ENCODE measurements at regions not wholly inside any gene's neighbourhood (a gene's known extent, or its start where the extent isn't known, plus 50 kb on each side); places are given as distances from the start of the nearest gene placed in this dataset.

DNA sequence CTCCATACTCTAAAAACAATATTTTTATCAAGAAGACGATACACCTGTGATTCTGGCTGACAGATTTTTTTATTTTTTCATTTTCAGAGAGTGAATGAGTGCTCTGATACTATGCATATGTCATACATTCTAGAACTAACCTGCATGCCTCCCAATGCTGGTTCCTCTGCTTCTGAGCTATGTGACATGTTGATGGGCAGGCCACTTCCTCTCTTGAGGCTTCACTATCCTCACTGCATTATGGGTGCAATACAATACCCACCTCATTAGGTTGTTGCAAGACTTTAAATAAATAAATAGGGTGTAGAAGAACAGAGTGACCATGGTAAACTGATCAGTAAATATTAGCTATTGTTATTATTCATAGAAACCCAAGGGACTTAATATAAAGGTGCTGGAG is 408.3 kb downstream of the HNRNPD start:
- Histone ChIP-seq H3K9me3 (replicated peaks) (no peaks in the 10 kb centered on the region), H3K27ac (no peak overlapping the region), H3K27me3 (0 out of 2 replicates have a peak, but pooled peaks cover 4% of the 10 kb centered on the region), H3K4me1 (no peaks in the 10 kb centered on the region), H3K4me3 (no peak overlapping the region), H3K36me3 (no peaks in the 10 kb centered on the region)
- DNase-seq, result no peak

DNA sequence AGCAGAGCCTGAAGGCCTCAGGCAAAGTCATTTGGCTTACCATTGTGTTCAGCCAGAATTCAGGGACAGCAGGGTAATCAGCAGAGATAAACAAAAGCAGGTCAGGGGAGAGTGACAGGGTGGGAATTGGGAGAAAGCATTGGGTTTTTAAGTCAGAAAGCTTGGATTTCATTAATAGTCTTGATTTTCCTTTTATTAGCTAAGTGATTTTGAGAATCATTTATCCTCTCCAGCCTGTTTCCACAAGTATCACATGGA is 410.1 kb downstream of the HNRNPD start:
- no peaks in the 10 kb centered on the region for H3K36me3 ChIP-seq
- no peaks in the 10 kb centered on the region for H3K4me1 ChIP-seq
- no peak overlapping the region for H3K27ac ChIP-seq
- no peak for DNase-seq
- H3K4me3 ChIP-seq, result no peak overlapping the region
- H3K27me3 ChIP-seq, result 0 out of 2 replicates have a peak, but pooled peaks cover 4% of the 10 kb centered on the region
- H3K9me3 ChIP-seq (replicated peaks), result no peaks in the 10 kb centered on the region

DNA sequence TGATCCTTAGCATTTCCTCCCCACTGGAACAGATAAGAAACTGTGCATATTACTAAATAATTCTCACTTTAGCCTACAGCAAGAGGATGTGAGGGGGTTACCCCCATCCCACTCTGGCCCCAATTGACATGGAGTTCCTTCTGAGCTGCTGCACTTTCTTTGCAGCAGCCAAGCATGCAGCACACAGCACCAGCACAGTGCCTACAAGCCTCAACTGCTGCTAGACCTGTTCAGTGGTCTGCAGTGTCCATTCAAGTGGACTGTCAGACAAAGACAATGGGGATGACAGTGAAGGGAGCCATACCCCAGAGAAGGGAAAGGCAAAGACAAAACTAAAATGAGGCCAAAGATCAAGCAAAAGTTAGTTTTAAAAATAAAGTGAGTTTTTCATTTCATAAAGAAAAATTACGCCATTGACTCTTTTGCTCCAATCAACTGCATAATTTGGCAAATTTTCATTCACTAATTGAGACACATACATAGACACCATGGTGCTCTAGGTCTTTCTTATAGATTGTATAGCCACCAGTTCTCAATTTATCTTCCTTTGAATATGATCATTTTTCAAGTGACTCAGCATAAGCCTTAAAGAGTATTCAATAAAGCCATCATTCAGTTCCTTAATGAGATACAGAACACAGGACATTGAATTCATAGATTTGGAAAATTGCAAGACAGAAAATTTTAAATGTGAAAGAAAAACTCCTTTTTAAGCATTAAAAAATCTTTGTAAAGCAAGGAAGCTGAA is 410.6 kb downstream of the HNRNPD start:
- no peak for DNase-seq
- H3K4me3 ChIP-seq, result no peak overlapping the region
- no peaks in the 10 kb centered on the region for H3K36me3 ChIP-seq
- H3K27me3 ChIP-seq, result 0 out of 2 replicates have a peak, but pooled peaks cover 4% of the 10 kb centered on the region
- no peaks in the 10 kb centered on the region for H3K9me3 ChIP-seq (replicated peaks)
- H3K4me1 ChIP-seq, result no peaks in the 10 kb centered on the region
- no peak overlapping the region for H3K27ac ChIP-seq

DNA sequence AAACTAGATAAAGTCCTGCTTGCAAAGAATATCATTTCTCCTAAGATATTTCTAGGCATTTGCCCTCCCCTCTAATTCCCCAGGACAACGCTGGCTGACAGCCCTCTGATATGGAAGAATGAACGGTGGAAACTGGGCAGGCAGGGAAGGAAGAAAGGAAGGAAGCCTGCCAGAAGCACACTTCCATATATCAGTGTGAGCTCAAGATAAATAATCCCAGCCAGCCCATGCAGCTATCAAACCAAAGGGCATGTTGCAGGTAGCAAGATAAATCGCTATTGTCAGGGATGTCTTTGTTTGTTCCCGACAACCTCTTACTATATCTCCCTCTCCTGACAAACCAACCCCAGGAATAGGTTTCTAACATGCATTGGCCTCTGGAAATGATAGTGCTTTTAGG is 412.8 kb downstream of the HNRNPD start:
- Histone ChIP-seq H3K4me3 (no peak overlapping the region), H3K27ac (no peak overlapping the region), H3K9me3 (replicated peaks) (no peaks in the 10 kb centered on the region), H3K4me1 (no peaks in the 10 kb centered on the region), H3K36me3 (no peaks in the 10 kb centered on the region), H3K27me3 (no peaks in the 10 kb centered on the region; the same call in 1 of the 2 replicates)
- no peak for DNase-seq

DNA sequence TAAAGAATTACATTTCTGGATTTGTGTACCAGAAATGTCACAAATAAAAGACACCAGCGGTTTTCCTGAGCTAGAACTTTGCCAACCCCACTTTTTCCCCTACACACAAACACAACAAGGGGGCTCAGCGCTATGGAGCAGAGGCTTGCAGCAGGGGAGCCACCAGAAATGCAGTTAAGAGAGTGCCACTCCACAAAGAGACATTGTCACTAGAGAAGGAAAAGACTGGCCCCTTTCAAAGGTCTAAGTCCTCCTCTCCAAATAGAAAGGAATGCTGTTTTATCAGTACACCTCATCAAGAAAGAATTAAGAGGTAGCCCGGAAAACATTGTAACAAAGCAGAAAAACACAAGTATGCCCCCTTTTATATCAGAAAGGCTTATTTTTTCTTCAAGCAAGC is 419.5 kb downstream of the HNRNPD start:
- H3K4me3 ChIP-seq, result no peak overlapping the region
- no peaks in the 10 kb centered on the region for H3K36me3 ChIP-seq
- H3K9me3 ChIP-seq (replicated peaks), result no peaks in the 10 kb centered on the region
- no peak overlapping the region for H3K27ac ChIP-seq
- peaks cover 6% of the 10 kb centered on the region; the same call in 1 of the 2 replicates for H3K27me3 ChIP-seq
- DNase-seq, result no peak
- no peaks in the 10 kb centered on the region for H3K4me1 ChIP-seq

DNA sequence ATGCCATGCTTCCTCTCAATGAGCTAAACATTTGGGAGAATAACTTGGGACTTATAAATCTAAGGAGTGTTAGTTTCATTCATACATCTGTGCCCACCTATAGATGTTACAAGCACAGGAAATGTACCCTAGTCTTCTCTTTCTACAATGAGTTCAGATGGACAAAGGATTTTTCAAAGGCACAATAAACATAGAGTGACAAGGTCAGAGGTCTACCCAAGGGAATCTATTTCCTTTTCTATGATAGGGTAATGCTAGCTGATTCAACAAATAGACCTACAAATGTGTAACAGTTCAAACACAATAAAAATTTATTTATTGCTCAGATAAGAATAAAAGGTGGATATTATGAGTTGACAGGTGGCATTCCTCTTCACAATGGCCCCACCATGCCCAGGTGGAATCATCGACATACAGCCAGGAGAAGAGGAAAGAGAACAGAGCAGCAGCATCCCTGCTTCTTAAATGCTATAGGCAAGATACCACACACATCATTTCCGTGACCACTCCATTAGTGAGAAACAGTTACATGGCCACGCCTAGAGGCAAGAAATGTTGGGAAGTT is 421.8 kb downstream of the HNRNPD start:
- no peaks in the 10 kb centered on the region for H3K9me3 ChIP-seq (replicated peaks)
- H3K36me3 ChIP-seq, result no peaks in the 10 kb centered on the region
- no peak overlapping the region for H3K4me3 ChIP-seq
- no peak for DNase-seq
- no peak overlapping the region for H3K27ac ChIP-seq
- no peaks in the 10 kb centered on the region for H3K4me1 ChIP-seq
- peaks cover 6% of the 10 kb centered on the region; the same call in 1 of the 2 replicates for H3K27me3 ChIP-seq

DNA sequence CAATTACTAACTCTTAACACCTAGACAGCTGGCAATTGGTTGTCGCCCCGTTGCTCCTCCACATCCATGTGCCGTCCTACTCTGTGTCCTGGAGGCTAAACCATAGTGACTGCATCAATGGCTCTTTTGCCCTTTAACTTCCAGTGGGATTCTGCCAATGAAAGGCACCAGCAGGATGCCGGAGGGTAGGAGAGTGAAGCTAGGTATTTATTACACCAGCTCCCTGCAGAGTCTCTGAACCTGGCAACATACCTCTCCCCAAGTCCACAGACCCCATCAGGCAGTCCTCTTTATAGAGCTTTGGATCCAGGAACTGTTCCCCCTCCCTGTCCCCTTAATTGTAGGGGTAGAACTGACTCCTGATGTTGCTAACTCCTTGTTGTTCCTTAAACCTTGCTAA is 426.8 kb downstream of the HNRNPD start:
- H3K4me1 ChIP-seq, result no peaks in the 10 kb centered on the region
- H3K36me3 ChIP-seq, result no peaks in the 10 kb centered on the region
- no peaks in the 10 kb centered on the region for H3K9me3 ChIP-seq (replicated peaks)
- no peak overlapping the region for H3K4me3 ChIP-seq
- no peak for DNase-seq
- H3K27me3 ChIP-seq, result no peaks in the 10 kb centered on the region
- H3K27ac ChIP-seq, result no peak overlapping the region

DNA sequence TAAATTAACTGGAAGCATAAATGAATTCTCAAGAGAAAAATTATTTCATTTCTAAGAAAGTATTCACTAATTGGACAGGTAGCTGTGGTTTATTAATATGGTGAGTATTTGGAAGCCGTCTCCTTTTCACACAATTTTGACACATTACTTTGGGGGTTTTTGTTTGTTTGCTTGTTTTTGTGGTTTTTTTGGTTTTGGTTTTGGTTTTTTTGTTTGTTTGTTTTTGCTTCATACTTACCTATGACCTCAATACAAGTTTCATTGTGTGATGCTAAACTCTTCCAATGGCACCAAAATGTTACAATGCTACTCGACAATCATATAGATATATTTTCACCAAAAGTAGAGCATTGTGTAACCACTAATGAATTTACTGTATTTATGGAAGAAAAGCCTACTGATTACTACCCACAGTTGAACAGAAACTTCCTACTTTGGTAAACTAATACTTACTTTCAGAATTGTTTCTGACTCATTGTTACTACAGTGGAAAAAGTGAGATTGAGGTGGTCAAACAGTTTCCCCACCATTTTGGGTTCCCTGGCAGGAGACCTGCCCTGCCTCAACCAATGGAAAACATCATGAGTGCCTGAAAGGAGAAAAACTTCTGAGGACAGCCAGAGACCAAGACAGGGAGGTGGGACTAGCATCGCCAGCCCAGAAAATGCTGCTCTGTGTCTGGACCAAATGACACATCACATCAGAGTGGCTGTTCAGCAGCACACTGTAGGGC is 443.1 kb downstream of the HNRNPD start:
- DNase-seq, result no peak
- no peaks in the 10 kb centered on the region for H3K27me3 ChIP-seq

DNA sequence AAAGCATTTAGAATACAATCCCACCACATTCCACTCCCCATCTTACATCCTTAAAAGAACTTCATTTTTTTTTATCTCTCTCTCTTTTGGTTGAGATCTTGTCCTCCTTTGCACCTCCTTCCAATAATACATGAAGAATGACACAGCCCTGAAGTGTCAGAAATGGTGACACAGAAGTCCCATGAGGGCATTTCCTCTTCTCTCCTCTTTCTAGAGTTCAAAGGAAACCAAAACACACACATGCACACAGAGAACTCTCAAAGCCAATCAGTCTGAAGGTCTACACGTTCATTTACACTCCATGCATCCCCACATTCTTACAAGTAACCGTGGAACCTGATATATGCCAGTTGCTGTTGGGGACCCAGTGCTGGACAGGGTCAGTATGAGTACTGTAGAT is 450.7 kb downstream of the HNRNPD start:
- peaks cover 6% of the 10 kb centered on the region; the same call in 1 of the 2 replicates for H3K27me3 ChIP-seq
- no peak overlapping the region for H3K27ac ChIP-seq
- H3K36me3 ChIP-seq, result 0 out of 2 replicates have a peak, but pooled peaks cover 2% of the 10 kb centered on the region
- H3K9me3 ChIP-seq (replicated peaks), result no peaks in the 10 kb centered on the region
- no peak overlapping the region for H3K4me3 ChIP-seq
- no peaks in the 10 kb centered on the region for H3K4me1 ChIP-seq
- DNase-seq, result no peak

More for the DNA sequence above, 443.1 kb downstream of the HNRNPD start:
- Histone ChIP-seq H3K36me3 (no peaks in the 10 kb centered on the region), H3K9me3 (replicated peaks) (no peaks in the 10 kb centered on the region), H3K4me3 (no peak overlapping the region), H3K27ac (no peak overlapping the region), H3K4me1 (no peaks in the 10 kb centered on the region)

DNA sequence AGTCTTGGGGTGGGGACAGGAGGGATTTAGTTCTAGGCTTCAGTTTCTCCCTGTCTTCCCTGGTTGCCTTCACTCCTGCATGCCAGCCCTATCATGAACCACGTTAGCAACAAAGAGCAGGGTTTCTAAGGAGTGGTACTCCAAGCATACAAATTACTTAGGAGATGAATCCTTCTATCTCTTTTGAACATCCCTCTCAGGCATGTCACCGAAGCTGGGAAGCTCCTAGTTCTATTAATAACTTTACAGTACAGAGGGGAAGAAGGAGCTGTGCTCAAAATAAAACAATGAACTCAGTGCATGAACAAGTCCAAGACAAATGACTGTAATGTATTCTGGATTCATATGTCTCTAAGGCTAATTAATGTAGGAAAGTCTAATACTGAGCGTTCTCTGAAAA is 450.6 kb upstream of the RASGEF1B start:
- Histone ChIP-seq H3K36me3 (0 out of 2 replicates have a peak, but pooled peaks cover 2% of the 10 kb centered on the region), H3K27me3 (peaks cover 6% of the 10 kb centered on the region; the same call in 1 of the 2 replicates), H3K4me1 (no peaks in the 10 kb centered on the region), H3K4me3 (no peak overlapping the region), H3K9me3 (replicated peaks) (no peaks in the 10 kb centered on the region), H3K27ac (no peak overlapping the region)
- no peak for DNase-seq

DNA sequence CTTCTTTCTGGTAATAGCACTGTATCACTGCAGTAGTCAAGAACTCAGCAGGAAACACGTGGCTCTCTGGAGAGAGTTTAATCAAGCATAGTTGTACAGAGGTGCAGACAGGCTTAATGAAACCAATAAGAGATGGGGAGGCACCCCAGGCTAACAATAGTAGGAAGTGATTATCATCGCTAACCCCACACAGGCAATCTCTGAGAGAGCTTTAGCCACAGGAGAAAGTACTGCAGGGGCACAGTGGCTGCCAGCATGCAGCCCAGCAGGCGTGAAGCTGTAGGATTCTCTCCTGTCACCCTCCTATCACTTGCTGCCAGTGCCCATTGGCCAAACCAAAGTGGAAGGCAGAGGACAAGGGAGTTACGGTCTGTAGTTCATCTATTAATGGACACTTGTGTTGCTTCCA is 450.0 kb upstream of the RASGEF1B start:
- Histone ChIP-seq H3K4me1 (no peaks in the 10 kb centered on the region), H3K27me3 (peaks cover 6% of the 10 kb centered on the region; the same call in 1 of the 2 replicates), H3K27ac (no peak overlapping the region), H3K36me3 (0 out of 2 replicates have a peak, but pooled peaks cover 2% of the 10 kb centered on the region), H3K9me3 (replicated peaks) (no peaks in the 10 kb centered on the region), H3K4me3 (no peak overlapping the region)
- no peak for DNase-seq

DNA sequence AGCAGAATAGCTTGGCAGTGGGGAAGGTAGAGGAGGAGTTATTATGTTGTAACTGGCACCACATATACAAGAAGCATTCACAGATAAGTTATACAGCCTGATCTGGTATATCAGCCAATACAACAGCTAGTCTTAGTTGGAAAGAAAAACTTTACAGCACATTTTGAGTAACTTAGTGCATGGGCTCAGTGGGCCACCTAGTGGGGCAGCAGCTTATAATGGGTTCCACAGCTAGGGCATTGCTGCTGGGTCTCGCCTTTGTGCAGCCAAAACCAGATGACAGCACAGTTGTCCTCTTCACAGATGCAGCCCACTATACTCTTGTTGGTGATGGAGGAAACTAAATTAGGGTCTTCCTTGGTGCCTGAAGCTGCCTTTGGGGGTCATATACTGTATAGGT is 448.1 kb upstream of the RASGEF1B start:
- Histone ChIP-seq H3K4me1 (no peaks in the 10 kb centered on the region), H3K27ac (no peak overlapping the region), H3K9me3 (replicated peaks) (no peaks in the 10 kb centered on the region), H3K27me3 (peaks cover 6% of the 10 kb centered on the region; the same call in 1 of the 2 replicates), H3K4me3 (no peak overlapping the region), H3K36me3 (0 out of 2 replicates have a peak, but pooled peaks cover 2% of the 10 kb centered on the region)
- no peak for DNase-seq

DNA sequence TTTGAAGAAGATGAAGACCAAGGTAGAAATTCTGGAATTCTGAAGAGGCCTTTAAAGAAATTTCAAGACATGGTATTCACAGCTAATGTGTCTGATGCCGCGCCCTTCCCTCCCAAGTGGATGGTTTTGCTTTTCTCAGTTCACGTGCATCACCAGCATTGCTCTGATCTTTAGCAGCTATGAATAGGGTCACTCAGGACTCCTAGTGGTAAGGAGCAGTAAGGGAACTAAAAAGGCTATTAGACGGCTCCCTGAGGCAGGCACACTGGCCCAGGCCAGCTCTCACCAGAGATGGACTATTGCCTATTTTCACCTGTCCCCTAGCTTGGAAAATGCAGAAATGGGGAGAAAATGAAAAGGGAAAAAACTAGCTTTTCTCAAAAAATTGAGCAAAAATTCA is 447.5 kb upstream of the RASGEF1B start:
- H3K36me3 ChIP-seq, result 0 out of 2 replicates have a peak, but pooled peaks cover 2% of the 10 kb centered on the region
- DNase-seq, result peak in 1 of 2 experiments; percentile 31
- no peak overlapping the region for H3K4me3 ChIP-seq

DNA sequence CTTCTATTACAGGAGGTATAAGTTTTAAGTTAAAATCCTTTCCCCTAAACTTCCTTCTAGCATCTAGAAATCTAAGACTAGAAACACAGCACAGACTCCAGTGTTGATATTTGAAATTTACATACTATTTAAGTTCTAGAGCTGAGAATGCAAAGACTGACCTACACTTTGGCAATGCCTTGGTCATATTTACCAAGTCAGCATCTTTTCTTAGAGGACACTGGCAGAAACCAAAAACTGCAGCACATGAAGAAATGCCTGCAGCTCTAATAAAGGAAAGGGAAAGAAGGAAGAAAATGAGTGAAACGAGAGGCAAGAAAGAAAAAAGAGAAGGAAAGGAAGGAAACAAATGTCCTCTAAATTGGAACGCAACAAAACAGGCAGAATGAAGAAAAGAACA is 443.7 kb upstream of the RASGEF1B start:
- H3K4me1 ChIP-seq, result no peaks in the 10 kb centered on the region
- 0 out of 2 replicates have a peak, but pooled peaks cover 2% of the 10 kb centered on the region for H3K36me3 ChIP-seq
- DNase-seq, result no peak
- H3K4me3 ChIP-seq, result no peak overlapping the region
- no peak overlapping the region for H3K27ac ChIP-seq
- H3K9me3 ChIP-seq (replicated peaks), result no peaks in the 10 kb centered on the region
- H3K27me3 ChIP-seq, result 0 out of 2 replicates have a peak, but pooled peaks cover 6% of the 10 kb centered on the region

More for the DNA sequence above, 447.5 kb upstream of the RASGEF1B start:
- H3K27ac ChIP-seq, result no peak overlapping the region
- H3K4me1 ChIP-seq, result no peaks in the 10 kb centered on the region
- H3K27me3 ChIP-seq, result 0 out of 2 replicates have a peak, but pooled peaks cover 6% of the 10 kb centered on the region
- no peaks in the 10 kb centered on the region for H3K9me3 ChIP-seq (replicated peaks)

DNA sequence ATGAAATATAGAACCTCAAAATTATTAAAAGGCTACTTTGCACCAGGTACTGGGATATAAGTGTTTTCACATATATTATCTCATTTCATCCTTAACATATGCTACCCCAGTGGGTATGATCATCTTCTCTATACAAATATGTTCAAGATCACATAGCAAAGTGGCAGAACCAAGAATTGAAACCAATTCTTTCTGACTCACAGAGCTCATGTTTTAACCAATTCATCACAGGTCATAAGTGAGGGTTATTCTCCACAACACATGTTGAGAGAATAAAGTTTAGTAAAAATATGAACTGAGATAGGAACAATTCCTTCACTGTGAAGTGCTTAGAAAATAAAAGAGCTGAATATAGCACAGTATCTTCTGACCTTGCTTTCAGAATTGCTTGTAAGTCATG is 442.9 kb upstream of the RASGEF1B start:
- no peaks in the 10 kb centered on the region for H3K4me1 ChIP-seq
- no peak overlapping the region for H3K4me3 ChIP-seq
- no peak for DNase-seq
- no peak overlapping the region for H3K27ac ChIP-seq
- no peaks in the 10 kb centered on the region for H3K9me3 ChIP-seq (replicated peaks)
- 0 out of 2 replicates have a peak, but pooled peaks cover 6% of the 10 kb centered on the region for H3K27me3 ChIP-seq
- 0 out of 2 replicates have a peak, but pooled peaks cover 2% of the 10 kb centered on the region for H3K36me3 ChIP-seq
